ENCODE measurements at regions not wholly inside any gene's neighbourhood (a gene's known extent, or its start where the extent isn't known, plus 50 kb on each side); places are given as distances from the start of the nearest gene placed in this dataset.
"Not testable (repeated sequence)": the region's sequence is repeated elsewhere in the genome, so short reads cannot be mapped to it uniquely, and the experiment has no call there.

DNA sequence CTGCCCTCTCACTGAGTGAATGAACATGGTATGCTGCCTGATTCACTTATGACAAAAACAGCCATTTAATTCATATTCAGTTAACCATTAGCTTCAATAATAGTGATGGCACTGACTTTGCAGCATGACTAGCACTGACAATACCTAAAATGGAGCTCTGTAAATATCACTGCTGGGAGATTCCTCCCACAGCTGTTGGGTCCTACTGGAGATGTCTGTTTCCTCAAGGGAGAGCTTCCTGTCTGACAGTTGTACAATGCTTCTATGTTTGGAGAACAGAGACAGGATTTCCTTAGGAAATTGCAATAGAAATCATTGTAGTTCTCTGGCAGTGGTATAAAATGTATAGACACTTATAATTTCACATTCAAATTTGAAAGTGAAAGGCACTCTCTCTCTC lies 695.9 kb upstream of the CDH8 start:
- Histone ChIP-seq H3K9me3 (no peaks in the 10 kb centered on the region), H3K27me3 (no peaks in the 10 kb centered on the region), H3K36me3 (no peaks in the 10 kb centered on the region), H3K4me1 (no peaks in the 10 kb centered on the region), H3K4me3 (replicated peaks in 1 of 3) (no peak overlapping the region), H3K27ac (no peak overlapping the region)
- TF ChIP-seq, protein P1, sequence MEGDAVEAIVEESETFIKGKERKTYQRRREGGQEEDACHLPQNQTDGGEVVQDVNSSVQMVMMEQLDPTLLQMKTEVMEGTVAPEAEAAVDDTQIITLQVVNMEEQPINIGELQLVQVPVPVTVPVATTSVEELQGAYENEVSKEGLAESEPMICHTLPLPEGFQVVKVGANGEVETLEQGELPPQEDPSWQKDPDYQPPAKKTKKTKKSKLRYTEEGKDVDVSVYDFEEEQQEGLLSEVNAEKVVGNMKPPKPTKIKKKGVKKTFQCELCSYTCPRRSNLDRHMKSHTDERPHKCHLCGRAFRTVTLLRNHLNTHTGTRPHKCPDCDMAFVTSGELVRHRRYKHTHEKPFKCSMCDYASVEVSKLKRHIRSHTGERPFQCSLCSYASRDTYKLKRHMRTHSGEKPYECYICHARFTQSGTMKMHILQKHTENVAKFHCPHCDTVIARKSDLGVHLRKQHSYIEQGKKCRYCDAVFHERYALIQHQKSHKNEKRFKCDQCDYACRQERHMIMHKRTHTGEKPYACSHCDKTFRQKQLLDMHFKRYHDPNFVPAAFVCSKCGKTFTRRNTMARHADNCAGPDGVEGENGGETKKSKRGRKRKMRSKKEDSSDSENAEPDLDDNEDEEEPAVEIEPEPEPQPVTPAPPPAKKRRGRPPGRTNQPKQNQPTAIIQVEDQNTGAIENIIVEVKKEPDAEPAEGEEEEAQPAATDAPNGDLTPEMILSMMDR (IDR thresholded peaks at IDR 0.05) = no peak
- no peak for TF ChIP-seq POLR2A (IDR thresholded peaks at IDR 0.05)
- no peak for DNase-seq
- intact Hi-C loops (cut with DNase I) = no loop called here

DNA sequence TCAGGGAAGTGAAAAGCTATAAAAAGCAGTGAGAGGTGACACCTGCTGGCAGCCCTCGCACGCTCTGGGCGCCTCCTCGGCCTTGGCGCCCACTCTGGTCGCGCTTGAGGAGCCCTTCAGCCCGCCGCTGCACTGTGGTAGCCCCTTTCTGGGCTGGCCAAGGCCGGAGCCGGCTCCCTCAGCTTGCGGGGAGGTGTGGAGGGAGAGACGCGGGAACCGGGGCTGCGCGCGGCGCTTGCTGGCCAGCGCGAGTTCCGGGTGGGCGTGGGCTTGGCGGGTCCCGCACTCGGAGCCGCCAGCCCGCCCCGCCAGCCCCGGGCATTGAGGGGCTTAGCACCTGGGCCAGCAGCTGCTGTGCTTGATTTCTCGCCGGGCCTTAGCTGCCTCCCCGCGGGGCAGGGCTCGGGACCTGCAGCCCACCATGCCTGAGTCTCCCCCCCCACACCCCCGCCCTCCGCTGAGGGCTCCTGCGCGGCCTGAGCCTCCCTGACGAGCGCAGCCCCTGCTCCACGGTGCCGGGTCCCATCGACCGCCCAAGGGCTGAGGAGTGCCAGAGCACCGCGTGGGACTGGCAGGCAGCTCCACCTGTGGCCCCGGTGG lies 688.5 kb upstream of the CDH8 start:
- intact Hi-C loops (cut with DNase I); H3K9me3 ChIP-seq; H3K27me3 ChIP-seq; DNase-seq; H3K27ac ChIP-seq; H3K4me1 ChIP-seq; H3K4me3 ChIP-seq (replicated peaks in 1 of 3); H3K36me3 ChIP-seq: not testable (repeated sequence)
- WGBS, 2 donors = 89 to 92% methylated on average over 26 to 39 of the region's 48 CpGs

DNA sequence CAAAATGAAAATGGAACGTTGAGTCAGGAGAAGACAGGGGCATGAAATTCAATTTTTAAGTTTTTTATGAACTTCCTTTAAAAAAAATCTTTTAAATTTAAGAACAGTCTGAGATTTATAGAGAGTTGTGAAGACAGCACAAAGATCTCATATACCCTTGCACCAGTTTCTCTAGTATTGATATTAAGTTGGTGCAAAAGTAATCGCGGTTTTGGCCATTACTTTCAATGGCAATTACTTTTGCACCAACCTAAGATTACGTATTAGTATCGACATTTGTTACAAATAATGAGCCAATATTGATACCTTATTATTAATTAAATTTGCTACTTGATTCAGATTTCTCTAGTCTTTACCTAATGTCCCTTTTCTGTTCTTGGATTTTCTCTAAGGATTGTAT lies 684.4 kb upstream of the CDH8 start:
- 76 to 78% methylated on average over 5 of the region's 5 CpGs for WGBS, 2 donors
- Histone ChIP-seq H3K27ac (no peak overlapping the region), H3K4me1 (no peaks in the 10 kb centered on the region), H3K27me3 (no peaks in the 10 kb centered on the region), H3K4me3 (replicated peaks in 1 of 3) (no peak overlapping the region), H3K36me3 (no peaks in the 10 kb centered on the region), H3K9me3 (no peaks in the 10 kb centered on the region)
- TF ChIP-seq, protein P1 (IDR thresholded peaks at IDR 0.05) = no peak
- no peak for TF ChIP-seq POLR2A (IDR thresholded peaks at IDR 0.05)
- intact Hi-C loops (cut with DNase I) = no loop called here
- no peak for DNase-seq

DNA sequence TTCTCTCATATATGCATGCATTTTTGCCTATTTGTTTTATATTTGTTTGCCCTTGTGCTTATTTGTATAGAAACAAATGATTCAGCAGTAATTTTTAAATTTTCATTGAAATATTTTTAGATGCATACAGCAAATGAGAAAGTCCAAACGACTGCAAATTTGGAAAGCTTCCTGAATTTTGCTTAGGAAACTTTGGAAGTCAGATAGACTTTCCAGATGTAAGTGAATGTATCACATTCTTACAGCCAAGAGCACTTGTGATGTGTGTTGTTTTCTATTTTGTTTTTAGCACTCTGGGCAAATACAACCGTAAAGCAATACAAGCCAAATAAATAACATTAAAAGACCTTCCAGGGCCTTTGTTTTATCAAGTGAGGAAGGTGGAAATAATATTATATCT lies 680.8 kb upstream of the CDH8 start:
- intact Hi-C loops (cut with DNase I) = no loop called here
- H3K36me3 ChIP-seq = no peaks in the 10 kb centered on the region
- H3K27ac ChIP-seq = no peak overlapping the region
- H3K4me1 ChIP-seq = no peaks in the 10 kb centered on the region
- TF ChIP-seq, protein P1 (IDR thresholded peaks at IDR 0.05) = no peak
- no peak for TF ChIP-seq POLR2A (IDR thresholded peaks at IDR 0.05)
- DNase-seq = no peak
- 81 to 90% methylated on average over 2 of the region's 2 CpGs for WGBS, 2 donors
- no peak overlapping the region for H3K4me3 ChIP-seq (replicated peaks in 1 of 3)
- H3K9me3 ChIP-seq = no peaks in the 10 kb centered on the region
- no peaks in the 10 kb centered on the region for H3K27me3 ChIP-seq

DNA sequence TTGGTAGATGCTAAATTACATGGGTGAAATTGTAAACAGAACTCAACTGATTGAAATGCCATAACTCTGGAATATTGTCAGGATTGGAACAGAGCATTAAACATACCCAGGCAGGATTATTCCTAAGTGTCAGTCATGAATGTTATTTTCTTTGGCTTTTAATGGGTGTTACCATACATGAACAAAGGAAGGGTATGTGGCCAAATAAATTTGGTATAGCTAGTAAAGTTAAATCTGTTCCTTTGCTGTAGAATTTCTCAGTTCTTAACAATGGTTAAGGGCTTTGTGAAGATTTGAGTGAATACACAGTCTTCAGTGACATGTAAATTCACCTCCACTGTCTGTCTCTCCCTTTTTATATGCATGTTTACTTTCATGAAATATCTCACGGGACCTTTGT lies 679.5 kb upstream of the CDH8 start:
- no peaks in the 10 kb centered on the region for H3K9me3 ChIP-seq
- whole genome bisulfite sequencing, 2 donors = 90 to 93% methylated on average over 1 of the region's 1 CpG
- TF ChIP-seq, protein P1 (IDR thresholded peaks at IDR 0.05) = no peak
- intact Hi-C loops (cut with DNase I) = no loop called here
- DNase-seq = no peak
- no peaks in the 10 kb centered on the region for H3K27me3 ChIP-seq
- H3K27ac ChIP-seq = no peak overlapping the region
- H3K36me3 ChIP-seq = no peaks in the 10 kb centered on the region
- no peak overlapping the region for H3K4me3 ChIP-seq (replicated peaks in 1 of 3)
- no peaks in the 10 kb centered on the region for H3K4me1 ChIP-seq

DNA sequence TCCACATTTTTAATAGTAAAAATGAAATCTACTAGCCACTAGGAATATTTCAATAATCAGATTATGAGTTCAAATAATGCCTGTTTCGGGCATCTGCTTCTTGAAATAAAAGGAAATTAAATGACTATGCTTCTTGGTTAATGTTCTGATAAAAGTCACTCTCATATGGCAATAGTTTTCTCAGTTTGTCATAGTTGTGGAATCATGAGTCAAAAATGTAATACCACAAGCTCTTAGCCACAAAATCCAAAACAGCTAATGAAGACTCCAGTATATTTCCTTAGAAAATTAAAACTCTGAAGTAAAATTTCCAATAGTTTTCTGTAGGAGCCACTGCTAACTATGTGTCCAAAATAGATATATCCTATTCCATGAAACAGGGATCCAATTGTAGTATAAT lies 676.3 kb upstream of the CDH8 start:
- 89 to 92% methylated on average over 1 of the region's 1 CpG for WGBS, 2 donors
- Histone ChIP-seq H3K36me3 (no peaks in the 10 kb centered on the region), H3K27ac (no peak overlapping the region), H3K4me3 (replicated peaks in 1 of 3) (no peak overlapping the region), H3K27me3 (no peaks in the 10 kb centered on the region), H3K4me1 (no peaks in the 10 kb centered on the region), H3K9me3 (no peaks in the 10 kb centered on the region)
- DNase-seq = no peak
- TF ChIP-seq, protein P1 (IDR thresholded peaks at IDR 0.05) = no peak
- TF ChIP-seq POLR2A (IDR thresholded peaks at IDR 0.05) = no peak
- intact Hi-C loops (cut with DNase I) = no loop called here

Data from thyroid gland (tissue), 4 donors.